Uterus (tissue), 2 donors: ENCODE measurements at regions not wholly inside any gene's neighbourhood (a gene's known extent, or its start where the extent isn't known, plus 50 kb on each side); places are given as distances from the start of the nearest gene placed in this dataset.
"Not testable (repeated sequence)": the region's sequence is repeated elsewhere in the genome, so short reads cannot be mapped to it uniquely, and the experiment has no call there.

Source experiments
- CTCF ChIP-seq, 4 experiments: fragments of 200-600 bp in 2 of 4; fragments of 450-650 bp in 2 of 4; sonication (generic) in 2 of 4; IDR thresholded peaks; one replicate each; pipeline ENCODE4 v1.5.1; 2016 to 2019; ENCODE audit warnings: antibody characterized with exemption in 4 of 4, mild to moderate bottlenecking in 2 of 4, moderate library complexity in 1 of 4
- POLR2A ChIP-seq, 2 donors: fragments of 450-650 bp; IDR thresholded peaks; one replicate each; pipeline ENCODE4 v1.6.1; 2016; ENCODE audit warnings: antibody characterized with exemption in 2 of 2, mild to moderate bottlenecking in 1 of 2, moderate library complexity in 1 of 2

GRCh38 chr6:57946769-57947091 is 629.3 kb downstream of the PRIM2 start:
- not testable (repeated sequence) for TF ChIP-seq CTCF, POLR2A (IDR thresholded peaks at IDR 0.05)
